Glutamatergic neuron (in vitro differentiated cells): ENCODE measurements at regions not wholly inside any gene's neighbourhood (a gene's known extent, or its start where the extent isn't known, plus 50 kb on each side); places are given as distances from the start of the nearest gene placed in this dataset.

Experiments used
- DNase-seq: peaks from one replicate; pipeline ENCODE4 v3.0.0; 2022
- H3K27ac Mint-ChIP-seq: one replicate; pipeline ENCODE4 v1.8.0; 2020; ENCODE audit warnings: mild to moderate bottlenecking, mixed read lengths, inconsistent platforms; ENCODE audit not compliant: unreplicated experiment
- H3K27me3 Mint-ChIP-seq: one replicate; pipeline ENCODE4 v1.8.0; 2020; ENCODE audit warnings: mild to moderate bottlenecking, moderate library complexity, mixed read lengths, inconsistent platforms; ENCODE audit not compliant: unreplicated experiment
- H3K36me3 Mint-ChIP-seq: one replicate; pipeline ENCODE4 v1.8.0; 2020; ENCODE audit warnings: mild to moderate bottlenecking, mixed read lengths, inconsistent platforms; ENCODE audit not compliant: unreplicated experiment
- H3K4me1 Mint-ChIP-seq: one replicate; pipeline ENCODE4 v1.8.0; 2020; ENCODE audit warnings: mild to moderate bottlenecking, low read depth, mixed read lengths, inconsistent platforms; ENCODE audit not compliant: unreplicated experiment
- H3K4me3 Mint-ChIP-seq: one replicate; pipeline ENCODE4 v1.8.0; 2020; ENCODE audit warnings: mild to moderate bottlenecking, mixed read lengths, inconsistent platforms; ENCODE audit not compliant: unreplicated experiment
- H3K9me3 Mint-ChIP-seq: one replicate; pipeline ENCODE4 v1.8.0; 2020; ENCODE audit warnings: mild to moderate bottlenecking, moderate library complexity, mixed read lengths, inconsistent platforms; ENCODE audit not compliant: unreplicated experiment
- TF ChIP-seq, protein P1 (sequence below): fragments of 200-600 bp; sonication (generic); IDR thresholded peaks from one replicate; pipeline ENCODE4 v1.5.0; 2021; ENCODE audit not compliant: partially characterized antibody, unreplicated experiment

DNA sequence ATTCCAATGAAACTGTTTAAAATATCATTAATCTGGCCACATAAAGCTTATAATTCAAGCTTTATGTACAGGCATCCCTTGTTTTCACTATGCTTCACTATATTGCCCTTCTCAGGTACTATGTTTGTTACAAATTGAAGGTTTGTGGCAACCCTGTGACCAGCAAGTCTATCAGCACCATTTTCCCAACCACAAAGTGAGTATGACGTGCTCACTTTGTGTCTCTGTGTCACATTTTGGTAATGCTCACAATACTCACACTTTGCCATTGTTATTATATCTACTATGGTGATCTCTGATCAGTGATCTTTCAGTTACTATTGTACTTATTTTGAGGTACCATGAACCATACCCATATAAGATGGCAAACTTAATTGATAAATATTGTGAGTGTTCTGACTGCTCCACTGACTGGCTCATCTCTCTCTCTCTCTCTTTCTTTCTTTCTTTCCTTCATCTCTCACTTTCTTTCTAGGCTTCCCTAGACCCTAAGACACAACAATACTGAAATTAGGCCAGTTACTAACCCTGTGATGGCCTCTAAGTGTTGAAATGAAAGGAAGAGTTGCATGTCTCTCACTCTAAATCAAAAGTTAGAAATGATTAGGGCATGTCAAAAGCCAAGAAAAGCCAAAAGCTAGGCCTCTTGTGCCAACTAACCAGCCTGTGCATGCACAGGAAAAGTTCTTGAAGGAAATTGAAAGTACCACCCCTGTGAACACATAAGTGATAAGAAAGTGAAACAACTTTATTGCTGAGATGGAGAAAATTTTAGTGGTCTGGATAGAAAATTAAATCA is 227.9 kb downstream of the BCAS1 start:
- no peak overlapping the region for H3K27ac Mint-ChIP-seq

DNA sequence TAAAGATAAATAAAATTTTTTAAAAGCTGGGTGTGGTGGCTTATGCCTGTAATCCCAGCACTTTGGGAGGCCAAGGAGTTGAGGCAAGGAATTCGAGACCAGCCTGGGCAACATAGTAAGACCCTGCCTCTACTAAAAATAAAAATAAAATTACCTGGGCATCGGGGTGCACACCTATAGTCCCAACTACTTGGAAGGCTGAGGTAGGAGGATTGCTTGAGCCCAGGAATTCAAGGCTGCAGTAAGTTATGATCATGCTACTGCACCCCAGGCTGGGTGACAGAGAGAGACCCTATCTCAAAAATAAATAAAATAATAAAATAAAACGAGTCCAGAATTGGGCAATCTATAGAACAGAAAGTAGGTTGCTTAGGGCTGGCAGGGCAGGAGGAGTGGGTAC is 228.7 kb downstream of the BCAS1 start:
- Mint-ChIP-seq H3K4me1 (no peaks in the 10 kb centered on the region), H3K27ac (no peak overlapping the region), H3K4me3 (no peak overlapping the region), H3K9me3 (peaks cover 2% of the 10 kb centered on the region), H3K36me3 (no peaks in the 10 kb centered on the region), H3K27me3 (no peaks in the 10 kb centered on the region)
- TF ChIP-seq, protein P1, sequence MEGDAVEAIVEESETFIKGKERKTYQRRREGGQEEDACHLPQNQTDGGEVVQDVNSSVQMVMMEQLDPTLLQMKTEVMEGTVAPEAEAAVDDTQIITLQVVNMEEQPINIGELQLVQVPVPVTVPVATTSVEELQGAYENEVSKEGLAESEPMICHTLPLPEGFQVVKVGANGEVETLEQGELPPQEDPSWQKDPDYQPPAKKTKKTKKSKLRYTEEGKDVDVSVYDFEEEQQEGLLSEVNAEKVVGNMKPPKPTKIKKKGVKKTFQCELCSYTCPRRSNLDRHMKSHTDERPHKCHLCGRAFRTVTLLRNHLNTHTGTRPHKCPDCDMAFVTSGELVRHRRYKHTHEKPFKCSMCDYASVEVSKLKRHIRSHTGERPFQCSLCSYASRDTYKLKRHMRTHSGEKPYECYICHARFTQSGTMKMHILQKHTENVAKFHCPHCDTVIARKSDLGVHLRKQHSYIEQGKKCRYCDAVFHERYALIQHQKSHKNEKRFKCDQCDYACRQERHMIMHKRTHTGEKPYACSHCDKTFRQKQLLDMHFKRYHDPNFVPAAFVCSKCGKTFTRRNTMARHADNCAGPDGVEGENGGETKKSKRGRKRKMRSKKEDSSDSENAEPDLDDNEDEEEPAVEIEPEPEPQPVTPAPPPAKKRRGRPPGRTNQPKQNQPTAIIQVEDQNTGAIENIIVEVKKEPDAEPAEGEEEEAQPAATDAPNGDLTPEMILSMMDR: no peak
- no peak for DNase-seq

More for the DNA sequence above, 227.9 kb downstream of the BCAS1 start:
- TF ChIP-seq, protein P1: no peak
- Mint-ChIP-seq H3K9me3 (peaks cover 2% of the 10 kb centered on the region), H3K27me3 (no peaks in the 10 kb centered on the region), H3K4me1 (no peaks in the 10 kb centered on the region), H3K36me3 (no peaks in the 10 kb centered on the region), H3K4me3 (no peak overlapping the region)
- DNase-seq: no peak

DNA sequence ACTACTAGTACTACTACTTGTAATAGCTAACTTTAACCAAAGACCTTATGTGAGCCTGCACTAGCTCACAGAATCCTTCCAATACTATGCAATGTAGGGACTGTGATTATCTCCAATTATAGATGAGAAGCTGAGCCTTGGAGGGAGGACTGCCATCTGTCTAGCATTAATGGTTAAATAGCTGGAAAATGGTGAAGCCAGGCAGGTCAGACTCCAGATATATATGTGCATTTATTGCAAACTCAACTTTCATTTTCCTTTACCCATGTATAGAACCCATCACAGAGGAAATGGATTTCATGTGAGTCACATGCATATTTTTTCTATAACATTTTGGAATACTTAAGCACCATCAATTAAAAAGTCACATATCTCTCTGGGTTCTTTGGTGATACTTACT is 229.9 kb downstream of the BCAS1 start:
- peaks cover 2% of the 10 kb centered on the region for H3K9me3 Mint-ChIP-seq
- DNase-seq: no peak
- no peaks in the 10 kb centered on the region for H3K27me3 Mint-ChIP-seq
- TF ChIP-seq, protein P1: no peak
- H3K36me3 Mint-ChIP-seq: no peaks in the 10 kb centered on the region
- no peak overlapping the region for H3K4me3 Mint-ChIP-seq
- no peak overlapping the region for H3K27ac Mint-ChIP-seq
- no peaks in the 10 kb centered on the region for H3K4me1 Mint-ChIP-seq

DNA sequence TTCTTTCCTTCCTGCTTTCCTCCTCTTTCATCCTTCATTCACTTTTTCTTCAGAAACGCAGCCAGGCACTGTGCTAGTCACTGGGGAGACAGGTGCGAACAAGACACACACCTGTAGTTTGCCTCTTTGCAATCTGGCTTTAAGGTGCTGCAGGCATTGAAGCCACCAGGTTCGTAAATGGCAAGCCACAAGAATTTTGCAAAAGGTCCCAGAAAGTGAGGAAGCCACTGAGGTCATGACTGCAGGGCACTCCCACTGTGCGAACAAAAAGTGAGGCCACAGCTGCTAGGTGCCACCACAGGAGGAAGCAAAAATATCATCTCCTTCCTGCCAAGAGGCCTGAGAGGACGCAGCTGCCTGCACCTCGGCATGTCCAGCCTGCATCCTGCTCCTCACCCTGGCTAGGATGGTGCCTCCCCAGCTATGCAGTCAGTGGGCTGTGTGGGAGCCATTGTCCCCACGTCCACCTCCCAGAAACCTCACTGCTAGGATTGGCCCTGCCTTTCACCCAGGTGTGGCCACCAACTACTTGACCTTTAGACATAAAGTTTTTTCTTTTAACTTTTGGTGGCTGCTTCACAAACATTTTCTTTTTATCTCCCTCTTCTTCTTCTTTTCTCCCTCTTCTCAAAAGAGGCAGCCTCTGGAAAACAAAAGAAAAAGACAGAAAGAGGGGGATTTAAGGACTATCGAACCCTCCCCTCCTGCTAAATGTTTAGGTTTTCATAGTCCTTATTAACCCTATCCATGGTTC is 230.8 kb downstream of the BCAS1 start:
- Mint-ChIP-seq H3K27ac (no peak overlapping the region), H3K4me1 (no peaks in the 10 kb centered on the region), H3K9me3 (peaks cover 2% of the 10 kb centered on the region), H3K4me3 (no peak overlapping the region), H3K27me3 (no peaks in the 10 kb centered on the region), H3K36me3 (no peaks in the 10 kb centered on the region)
- no peak for DNase-seq
- TF ChIP-seq, protein P1: no peak
